ENCODE measurements at regions not wholly inside any gene's neighbourhood (a gene's known extent, or its start where the extent isn't known, plus 50 kb on each side); places are given as distances from the start of the nearest gene placed in this dataset.
"Not testable (repeated sequence)": the region's sequence is repeated elsewhere in the genome, so short reads cannot be mapped to it uniquely, and the experiment has no call there.

DNA sequence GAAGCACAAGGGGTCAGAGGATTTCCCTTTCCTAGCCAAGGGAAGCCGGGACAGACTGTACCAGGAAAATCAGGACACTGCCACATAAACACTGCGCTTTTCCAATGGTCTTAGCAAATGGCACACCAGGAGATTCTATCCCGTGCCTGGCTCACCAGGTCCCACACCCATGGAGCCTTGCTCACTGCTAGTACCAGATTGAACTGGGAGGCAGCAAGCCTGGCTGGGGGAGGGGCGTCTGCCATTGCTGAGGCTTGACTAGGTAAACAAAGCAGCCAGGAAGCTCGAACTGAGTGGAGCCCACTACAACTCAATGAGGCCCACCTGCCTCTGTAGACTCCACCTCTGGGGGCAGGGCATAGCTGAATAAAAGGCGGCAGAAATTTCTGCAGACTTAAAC, 511.8 kb upstream of the PRR20A start:
- TF ChIP-seq POLR2A, TAF1, POLR2AphosphoS5, SPI1 (IDR thresholded peaks at IDR 0.05; ENCODE audit: low read depth, low read length): not testable (repeated sequence)
